Astrocyte of the cerebellum (primary cell): ENCODE measurements at regions not wholly inside any gene's neighbourhood (a gene's known extent, or its start where the extent isn't known, plus 50 kb on each side); places are given as distances from the start of the nearest gene placed in this dataset.
"Not testable (repeated sequence)": the region's sequence is repeated elsewhere in the genome, so short reads cannot be mapped to it uniquely, and the experiment has no call there.

Source experiments
- DNase-seq: peaks from one replicate; pipeline ENCODE4 v3.0.0-alpha.2; 2011; ENCODE audit warnings: low read depth
- H3K4me3 ChIP-seq: 2 replicates; pipeline ENCODE4 v1.5.1; 2011; ENCODE audit warnings: mild to moderate bottlenecking, low read depth, low read length, moderate library complexity
- in situ Hi-C: cut with HindIII; loops from 2 replicates; pipeline ENCODE4 v1.10.0; 2017; ENCODE audit warnings: low sequenced_read_pairs

GRCh38 chr1:121068738-121069499 is 115.2 kb downstream of the FAM72B start:
- DNase-seq, H3K4me3 ChIP-seq, in situ Hi-C loops: not testable (repeated sequence)

DNA sequence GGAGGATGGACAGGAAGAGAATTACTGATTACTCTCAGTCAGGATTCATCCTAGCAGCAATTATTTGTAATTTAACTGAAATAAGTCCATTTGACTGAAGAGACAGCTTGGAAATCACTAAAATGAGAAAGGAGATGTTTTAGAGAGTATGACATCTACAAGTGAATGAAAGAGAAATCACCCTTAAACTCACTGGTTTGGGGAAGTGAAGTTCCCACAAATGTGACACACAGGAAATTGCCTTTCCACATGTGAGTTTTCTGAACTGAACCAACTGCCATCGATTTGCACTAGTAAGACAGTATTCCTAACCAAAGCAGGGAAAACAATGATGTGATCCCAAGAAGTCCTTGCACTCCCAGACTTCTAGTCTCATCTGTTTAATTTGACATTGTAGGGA is 110.3 kb downstream of the FAM72B start:
- in situ Hi-C loops, DNase-seq, H3K4me3 ChIP-seq: not testable (repeated sequence)

DNA sequence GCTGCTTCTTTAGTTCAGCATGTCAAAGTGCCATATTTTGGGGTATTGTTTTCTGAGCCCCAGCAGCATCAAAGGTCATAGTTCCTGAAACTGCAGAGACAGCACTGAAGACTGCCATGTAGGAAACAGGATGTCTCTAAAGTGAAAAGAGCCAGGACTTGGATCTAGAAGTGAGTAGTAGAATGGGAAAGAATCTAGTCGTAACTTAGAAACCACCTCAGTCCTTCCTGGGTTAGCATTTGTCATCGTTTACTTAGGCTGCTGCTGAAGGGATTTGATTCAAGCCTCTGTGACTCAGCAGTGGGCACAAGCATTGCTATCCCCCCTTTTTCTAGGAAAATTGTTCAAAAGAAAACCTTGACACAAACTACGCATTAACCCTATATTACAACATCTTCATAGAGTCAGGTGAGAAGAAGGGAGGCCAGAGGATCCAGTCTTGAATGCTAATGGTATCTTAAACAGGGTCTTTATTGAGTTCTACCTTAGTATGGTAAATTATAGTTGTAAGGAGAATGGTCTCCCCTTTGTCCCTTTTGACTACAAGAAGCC is 108.8 kb downstream of the FAM72B start:
- DNase-seq, in situ Hi-C loops, H3K4me3 ChIP-seq: not testable (repeated sequence)

- H3K4me3 ChIP-seq, DNase-seq, in situ Hi-C loops: not testable (repeated sequence)
Measured at GRCh38 chr1:121076674-121077073, 107.5 kb downstream of the FAM72B start.

GRCh38 chr1:121079655-121080054 is 104.5 kb downstream of the FAM72B start:
- DNase-seq, in situ Hi-C loops, H3K4me3 ChIP-seq: not testable (repeated sequence)

GRCh38 chr1:121080197-121080903 is 103.8 kb downstream of the FAM72B start:
- in situ Hi-C loops, DNase-seq, H3K4me3 ChIP-seq: not testable (repeated sequence)

- in situ Hi-C loops, DNase-seq, H3K4me3 ChIP-seq: not testable (repeated sequence)
Measured at GRCh38 chr1:121080904-121081264, 103.3 kb downstream of the FAM72B start.

- in situ Hi-C loops, H3K4me3 ChIP-seq, DNase-seq: not testable (repeated sequence)
Measured at GRCh38 chr1:121081625-121082199, 102.4 kb downstream of the FAM72B start.

DNA sequence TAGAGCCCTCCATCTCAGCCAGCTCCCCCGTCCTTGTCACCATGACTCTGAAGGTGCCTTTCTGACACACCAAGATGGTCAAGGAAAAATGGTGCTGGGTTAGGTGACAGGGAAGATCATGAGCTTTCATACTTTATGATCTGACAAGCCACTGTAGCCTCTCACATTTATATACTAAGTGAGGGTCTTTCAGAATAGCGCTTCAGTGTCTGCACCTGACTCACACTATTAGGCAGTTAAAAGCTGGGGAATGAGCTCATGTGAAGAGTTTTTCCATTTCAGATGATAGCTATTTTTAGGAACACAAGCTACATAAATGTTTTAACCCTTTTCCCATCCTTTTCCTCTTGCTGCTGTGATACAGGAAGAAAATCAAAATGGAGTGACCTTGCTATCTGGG is 101.1 kb downstream of the FAM72B start:
- H3K4me3 ChIP-seq, DNase-seq, in situ Hi-C loops: not testable (repeated sequence)

- H3K4me3 ChIP-seq, in situ Hi-C loops, DNase-seq: not testable (repeated sequence)
Measured at GRCh38 chr1:121086249-121086648, 97.9 kb downstream of the FAM72B start.

DNA sequence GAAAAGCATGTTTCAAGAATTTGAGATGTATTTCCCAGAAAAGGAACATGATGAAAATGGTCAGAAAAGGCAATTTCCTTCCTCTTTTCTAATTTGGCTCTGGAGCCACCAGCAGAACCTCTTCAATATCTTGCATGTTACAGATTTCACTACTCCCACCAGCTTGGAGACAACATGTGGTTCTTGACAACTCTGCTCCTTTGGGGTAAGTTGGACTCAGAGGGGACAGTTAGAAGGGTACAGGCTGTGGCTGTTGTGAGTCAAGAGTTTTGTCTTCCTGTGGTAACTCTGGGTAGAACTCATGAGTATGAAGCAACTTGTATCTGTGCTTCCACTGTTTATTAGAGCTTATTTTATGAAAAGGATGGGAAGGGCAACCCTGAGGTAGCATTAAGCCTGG is 96.9 kb downstream of the FAM72B start:
- H3K4me3 ChIP-seq, DNase-seq, in situ Hi-C loops: not testable (repeated sequence)

DNA sequence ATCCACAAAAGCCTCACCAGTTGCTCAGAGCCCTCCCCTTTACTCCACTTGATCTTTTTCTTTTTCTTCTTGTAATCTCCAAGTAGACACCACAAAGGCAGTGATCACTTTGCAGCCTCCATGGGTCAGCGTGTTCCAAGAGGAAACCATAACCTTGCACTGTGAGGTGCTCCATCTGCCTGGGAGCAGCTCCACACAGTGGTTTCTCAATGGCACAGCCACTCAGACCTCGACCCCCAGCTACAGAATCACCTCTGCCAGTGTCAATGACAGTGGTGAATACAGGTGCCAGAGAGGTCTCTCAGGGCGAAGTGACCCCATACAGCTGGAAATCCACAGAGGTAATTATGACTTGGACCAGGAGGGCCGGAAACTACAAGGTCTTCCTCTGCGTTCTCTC is 95.6 kb downstream of the FAM72B start:
- H3K4me3 ChIP-seq, in situ Hi-C loops, DNase-seq: not testable (repeated sequence)

DNA sequence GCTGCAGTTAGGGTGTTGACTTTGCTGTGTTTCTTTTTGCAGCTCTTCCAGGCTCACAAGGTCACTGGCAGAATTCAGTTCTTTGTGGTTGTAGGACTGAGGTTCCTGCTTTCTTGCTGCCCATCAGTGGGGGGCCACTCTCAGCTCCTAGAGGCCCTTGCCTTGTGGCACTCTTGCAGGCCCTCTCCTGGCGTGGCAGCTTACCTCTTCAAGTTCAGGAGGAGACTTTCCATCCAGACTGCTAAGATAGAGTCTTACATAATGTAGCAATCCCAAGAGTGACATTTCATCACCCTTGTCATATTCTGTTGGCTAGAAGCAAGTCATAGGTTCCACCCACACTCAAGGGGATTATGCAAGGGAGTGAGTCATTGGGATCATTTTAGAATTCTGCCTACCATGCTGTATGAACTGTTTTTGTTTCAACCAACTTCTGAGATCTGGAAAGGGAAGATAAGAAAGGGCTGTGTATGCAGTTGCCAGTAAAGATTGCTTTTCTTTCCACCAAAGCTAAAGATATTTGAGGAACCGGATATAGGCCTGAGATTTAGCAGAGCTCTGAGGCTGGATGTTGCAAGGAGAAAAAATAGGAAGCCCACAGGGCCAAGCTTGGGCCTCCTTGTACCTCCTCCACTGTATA is 91.7 kb downstream of the FAM72B start:
- in situ Hi-C loops, H3K4me3 ChIP-seq, DNase-seq: not testable (repeated sequence)

DNA sequence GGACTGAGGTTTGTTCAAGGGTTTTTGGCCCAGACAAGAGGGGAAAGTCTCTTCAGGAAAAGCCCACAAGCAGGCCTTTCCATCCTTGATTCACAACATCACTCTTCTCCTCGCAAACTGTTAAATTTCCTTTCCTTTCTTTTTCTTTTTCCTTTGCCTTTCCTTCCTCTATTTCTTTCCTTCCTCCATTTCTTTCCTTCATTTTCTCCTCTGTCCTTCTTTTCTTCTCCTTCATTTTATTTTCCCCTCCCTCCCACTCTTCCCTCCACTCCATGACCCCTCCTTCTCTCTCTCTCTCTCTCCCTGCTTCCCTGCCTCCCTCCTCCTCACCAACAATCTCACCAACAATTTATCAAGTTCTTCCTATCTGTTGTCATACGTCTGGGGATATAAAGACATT is 89.1 kb downstream of the FAM72B start:
- in situ Hi-C loops, H3K4me3 ChIP-seq, DNase-seq: not testable (repeated sequence)
